ENCODE measurements at regions not wholly inside any gene's neighbourhood (a gene's known extent, or its start where the extent isn't known, plus 50 kb on each side); places are given as distances from the start of the nearest gene placed in this dataset.

GRCh38 chr2:136051001-136051724 lies 65.7 kb upstream of the DARS1 start (continued):
- TF ChIP-seq E2F4 (CRISPR knock-in tag; IDR thresholded peaks at IDR 0.05; ENCODE audit: borderline replicate concordance, low read depth) (no peak), CBFB (CRISPR knock-in tag; IDR thresholded peaks at IDR 0.05; ENCODE audit: low read depth) (no peak)

GRCh38 chr2:136049991-136050920 lies 64.8 kb upstream of the DARS1 start:
- no peak for TF ChIP-seq ZNF512 (CRISPR knock-in tag; IDR thresholded peaks at IDR 0.05; ENCODE audit: borderline replicate concordance)
- no peak for TF ChIP-seq NR2C2 (CRISPR knock-in tag; IDR thresholded peaks at IDR 0.05)
- TF ChIP-seq E2F1 (CRISPR knock-in tag; IDR thresholded peaks at IDR 0.05), result no peak
- no peak for TF ChIP-seq PRDM15 (CRISPR knock-in tag; IDR thresholded peaks at IDR 0.05)
- no peak overlapping the region for H3K27ac Mint-ChIP-seq
- POLR2A ChIA-PET, result no interaction called here

GRCh38 chr2:136049011-136049742 lies 63.8 kb upstream of the DARS1 start:
- no peak overlapping the region for H3K27ac Mint-ChIP-seq
- TF ChIP-seq STAT6 (CRISPR knock-in tag; conservative IDR thresholded peaks at IDR 0.05; ENCODE audit: low read depth), result no peak
- no peak for TF ChIP-seq CREB1 (CRISPR knock-in tag; IDR thresholded peaks at IDR 0.05)
- H3K4me3 Mint-ChIP-seq, result no peak overlapping the region
- DNase-seq (ENCODE audit: low spot score), result no peak
- no peaks in the 10 kb centered on the region for H3K27me3 Mint-ChIP-seq (ENCODE audit: low read depth)
- ChIA-PET POLR2A (interaction anchor here (0.6 kb wide), 1 partner anchor 37 kb away, joined by 8 read pairs; no protein-coding TSS in a partner anchor), CTCF (no interaction called here)
- ATAC-seq, result no peak
- no peaks in the 10 kb centered on the region for H3K36me3 Mint-ChIP-seq
- H3K4me1 Mint-ChIP-seq, result peaks cover 13% of the 10 kb centered on the region
- H3K9me3 Mint-ChIP-seq, result no peaks in the 10 kb centered on the region

More at GRCh38 chr2:136049991-136050920, 64.8 kb upstream of the DARS1 start:
- Mint-ChIP-seq H3K4me1 (peaks cover 12% of the 10 kb centered on the region), H3K9me3 (no peaks in the 10 kb centered on the region), H3K36me3 (no peaks in the 10 kb centered on the region), H3K4me3 (no peak overlapping the region), H3K27me3 (ENCODE audit: low read depth) (no peaks in the 10 kb centered on the region)
- ATAC-seq (no peak), DNase-seq (ENCODE audit: low spot score) (no peak)
- CTCF ChIA-PET, result no interaction called here

All from WTC11 (cell line).